Retinal pigment epithelial cell (primary cell): ENCODE measurements at regions not wholly inside any gene's neighbourhood (a gene's known extent, or its start where the extent isn't known, plus 50 kb on each side); places are given as distances from the start of the nearest gene placed in this dataset.

Experiments
- DNase-seq: peaks from one replicate; pipeline ENCODE4 v3.0.0-alpha.2; 2010; ENCODE audit warnings: low read depth
- H3K4me3 ChIP-seq: 2 replicates; pipeline ENCODE4 v1.5.1; 2011; ENCODE audit warnings: mild to moderate bottlenecking, low read length, control low read depth, moderate library complexity
- TF ChIP-seq, protein P1 (sequence below): conservative IDR thresholded peaks from 2 replicates; pipeline ENCODE4 v1.5.1; 2011; ENCODE audit warnings: low read depth, low read length, control low read depth, inconsistent platforms

DNA sequence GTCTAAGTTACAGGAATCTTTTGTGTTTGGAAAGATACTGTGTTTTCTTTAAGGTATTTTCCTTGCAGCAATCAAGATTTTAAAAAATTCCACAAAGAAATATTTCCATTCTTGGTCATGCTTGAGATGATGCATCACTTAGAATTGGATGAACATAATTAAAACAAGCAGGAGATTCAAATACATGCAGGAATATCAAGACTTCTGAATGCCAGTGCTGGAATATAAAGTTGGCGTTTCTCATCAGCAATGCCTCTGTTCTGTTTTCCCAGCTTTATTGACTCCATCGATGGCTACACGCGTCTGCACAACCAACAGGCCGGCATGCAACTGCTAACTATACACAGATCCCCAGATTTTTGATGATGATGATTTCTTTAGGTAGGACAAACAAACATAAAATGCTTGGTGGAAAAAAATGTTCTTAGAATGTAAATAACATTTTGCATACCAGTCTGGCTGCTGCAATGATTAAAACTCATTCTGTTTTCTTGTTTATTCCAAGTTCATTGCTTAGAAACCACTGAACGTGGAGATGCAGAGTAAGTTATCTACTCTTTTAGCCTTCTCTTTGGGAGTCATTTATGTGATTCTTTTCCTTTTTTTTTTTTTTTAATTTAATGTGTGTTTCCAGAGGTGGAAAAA, 91.3 kb upstream of the FAM171A1 start:
- TF ChIP-seq, protein P1, sequence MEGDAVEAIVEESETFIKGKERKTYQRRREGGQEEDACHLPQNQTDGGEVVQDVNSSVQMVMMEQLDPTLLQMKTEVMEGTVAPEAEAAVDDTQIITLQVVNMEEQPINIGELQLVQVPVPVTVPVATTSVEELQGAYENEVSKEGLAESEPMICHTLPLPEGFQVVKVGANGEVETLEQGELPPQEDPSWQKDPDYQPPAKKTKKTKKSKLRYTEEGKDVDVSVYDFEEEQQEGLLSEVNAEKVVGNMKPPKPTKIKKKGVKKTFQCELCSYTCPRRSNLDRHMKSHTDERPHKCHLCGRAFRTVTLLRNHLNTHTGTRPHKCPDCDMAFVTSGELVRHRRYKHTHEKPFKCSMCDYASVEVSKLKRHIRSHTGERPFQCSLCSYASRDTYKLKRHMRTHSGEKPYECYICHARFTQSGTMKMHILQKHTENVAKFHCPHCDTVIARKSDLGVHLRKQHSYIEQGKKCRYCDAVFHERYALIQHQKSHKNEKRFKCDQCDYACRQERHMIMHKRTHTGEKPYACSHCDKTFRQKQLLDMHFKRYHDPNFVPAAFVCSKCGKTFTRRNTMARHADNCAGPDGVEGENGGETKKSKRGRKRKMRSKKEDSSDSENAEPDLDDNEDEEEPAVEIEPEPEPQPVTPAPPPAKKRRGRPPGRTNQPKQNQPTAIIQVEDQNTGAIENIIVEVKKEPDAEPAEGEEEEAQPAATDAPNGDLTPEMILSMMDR, result no peak
- DNase-seq, result no peak
- H3K4me3 ChIP-seq, result no peak overlapping the region

DNA sequence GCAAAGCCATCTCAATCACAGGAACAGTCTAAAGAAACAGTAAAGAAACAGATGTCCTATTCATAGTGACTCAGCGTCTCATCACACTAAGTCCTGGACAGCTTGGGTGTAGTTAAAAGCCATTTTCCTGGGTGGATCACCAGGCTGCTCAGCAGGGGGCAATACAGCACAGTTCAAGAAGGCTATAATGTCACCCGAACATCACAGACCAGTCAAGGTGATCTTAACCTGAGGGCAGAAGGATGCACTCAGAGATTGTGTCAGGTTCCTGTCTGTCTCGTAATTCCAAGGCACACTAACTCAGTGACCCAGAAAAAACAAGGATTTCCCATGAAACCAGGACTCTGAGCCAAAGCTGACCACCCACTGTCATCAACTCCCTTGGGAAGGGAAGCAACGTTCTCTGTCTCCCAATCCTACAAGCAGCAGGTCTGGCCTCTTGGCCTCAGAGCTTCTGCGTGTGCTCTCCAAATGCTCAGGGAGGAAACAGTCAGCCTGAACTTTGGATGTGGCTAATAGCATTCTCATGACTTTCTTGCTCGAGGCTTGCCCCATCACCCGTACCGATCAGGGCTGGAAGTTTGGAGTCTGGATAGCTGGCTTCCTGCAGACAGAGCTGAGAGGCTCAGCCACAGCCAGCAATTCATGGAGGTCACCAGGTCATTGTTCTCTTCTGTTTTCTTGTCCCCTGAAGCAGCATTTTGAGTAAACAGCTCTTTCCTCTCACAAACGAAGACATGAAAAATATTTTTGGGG, 90.4 kb upstream of the FAM171A1 start:
- TF ChIP-seq, protein P1, result no peak
- no peak for DNase-seq
- no peak overlapping the region for H3K4me3 ChIP-seq

DNA sequence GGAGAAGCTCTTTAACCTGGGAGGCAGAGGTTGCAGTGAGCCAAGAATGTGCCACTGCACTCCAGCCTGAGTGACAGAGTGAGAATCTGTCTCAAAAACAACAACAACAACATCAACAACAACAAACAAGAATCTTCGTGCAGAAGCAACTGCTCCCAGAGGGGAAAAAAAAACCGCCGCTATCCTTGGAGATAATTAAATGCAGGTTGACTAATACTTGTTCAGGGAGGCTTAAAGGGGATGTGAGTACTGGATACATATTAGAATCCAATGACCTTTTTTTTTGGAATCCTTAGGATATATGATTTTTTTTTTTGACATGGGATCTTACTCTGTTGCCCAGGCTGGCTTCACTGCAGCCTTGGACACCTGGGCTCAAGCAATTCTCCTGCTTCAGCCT, 89.6 kb upstream of the FAM171A1 start:
- H3K4me3 ChIP-seq, result no peak overlapping the region
- no peak for DNase-seq
- TF ChIP-seq, protein P1, result no peak

DNA sequence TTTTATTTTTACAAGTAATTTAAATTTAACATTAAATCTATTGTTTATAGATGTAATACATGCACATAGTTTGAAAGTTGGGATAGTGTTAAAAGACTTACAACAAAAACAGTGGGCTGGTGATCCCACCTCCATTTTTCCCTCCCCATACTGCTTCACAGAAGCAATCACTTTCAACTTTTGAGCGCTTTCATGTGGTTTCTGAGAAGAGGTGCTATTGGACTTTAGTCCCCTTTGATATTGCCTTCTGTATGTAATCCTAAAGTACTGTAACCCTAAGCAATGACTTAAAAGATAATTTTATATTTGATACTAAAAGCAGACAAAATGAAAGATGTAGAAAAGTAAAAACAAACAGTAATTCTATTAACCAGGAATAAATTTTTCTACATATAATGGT, 88.1 kb upstream of the FAM171A1 start:
- no peak overlapping the region for H3K4me3 ChIP-seq
- TF ChIP-seq, protein P1, result no peak
- no peak for DNase-seq

DNA sequence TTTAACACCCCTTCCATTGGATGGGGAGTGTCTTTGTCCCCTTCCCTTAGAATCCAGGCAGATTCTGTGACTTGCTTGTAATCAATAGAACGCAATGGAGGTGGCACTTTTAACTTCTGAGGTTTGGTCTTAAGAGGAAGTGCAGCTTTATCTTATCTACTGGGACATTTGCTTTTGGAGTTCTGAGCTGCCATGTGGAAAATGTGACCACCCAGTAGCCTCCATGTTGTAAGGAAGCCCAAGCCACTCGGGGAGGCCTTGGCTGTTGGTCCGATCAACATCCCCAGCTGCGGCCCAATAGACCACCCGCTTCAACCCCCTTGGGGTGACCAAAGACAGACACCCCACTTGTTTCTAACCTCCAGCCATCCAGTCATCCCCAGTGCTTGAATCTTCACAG, 86.3 kb upstream of the FAM171A1 start:
- H3K4me3 ChIP-seq, result no peak overlapping the region
- TF ChIP-seq, protein P1, result no peak
- no peak for DNase-seq

DNA sequence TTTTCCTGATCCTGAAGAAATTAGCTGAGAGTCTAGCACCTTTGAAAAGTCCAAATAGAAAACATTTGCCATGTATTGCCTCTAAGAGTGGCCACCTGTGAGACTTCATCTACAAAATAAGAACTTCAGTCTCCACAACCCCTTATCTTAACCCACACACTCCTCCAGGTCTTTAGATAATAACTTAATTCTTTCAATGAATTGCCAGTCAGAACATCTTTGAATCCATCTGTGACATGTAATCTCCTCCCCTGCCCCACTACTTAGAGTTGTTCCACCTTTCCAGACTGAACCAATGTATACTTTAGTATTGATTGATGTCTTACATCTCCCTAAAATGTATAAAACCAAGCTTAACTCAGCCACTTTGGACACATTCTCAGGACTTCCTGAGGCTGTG, 84.4 kb upstream of the FAM171A1 start:
- no peak overlapping the region for H3K4me3 ChIP-seq
- no peak for DNase-seq
- TF ChIP-seq, protein P1, result no peak

DNA sequence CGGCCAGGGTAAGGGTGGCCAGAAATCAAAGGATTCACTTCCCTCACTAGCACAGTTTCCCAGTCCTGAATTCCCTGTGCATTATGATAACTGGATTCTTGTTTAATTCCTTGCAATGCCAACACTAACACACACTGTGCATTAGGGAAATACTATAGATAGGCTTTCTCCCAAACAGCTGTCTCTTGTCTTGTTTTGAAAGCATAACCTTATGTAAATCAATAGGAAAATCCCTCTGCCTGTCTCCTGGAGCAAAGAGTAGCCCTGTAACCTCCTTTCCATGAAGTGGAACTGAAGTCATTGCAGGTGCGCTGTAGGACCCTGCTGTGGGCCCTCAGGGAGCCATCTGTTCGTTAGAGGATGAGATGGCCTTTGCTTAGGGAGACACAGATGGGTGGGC, 82.8 kb upstream of the FAM171A1 start:
- TF ChIP-seq, protein P1, result no peak
- no peak for DNase-seq
- no peak overlapping the region for H3K4me3 ChIP-seq
